GM12878 (cell line): ENCODE measurements at regions not wholly inside any gene's neighbourhood (a gene's known extent, or its start where the extent isn't known, plus 50 kb on each side); places are given as distances from the start of the nearest gene placed in this dataset.

ENCODE experiments used
- ATAC-seq: fragments of 200-7000 bp; cut with Tn5 transposase; 3 replicates; pipeline ENCODE4 v1.9.1; 2020; ENCODE audit warnings: mild to moderate bottlenecking, moderate library complexity
- BruUV-seq: library from RNA; stranded (reverse); fragments of 400-500 nt; replicated peaks from 2 replicates; lab custom pipeline; 2021; lab: Mats Ljungman, UMichigan
- CTCF ChIA-PET: fragments of 300-600 bp; sonication (Branson Sonifier 250); formaldehyde crosslinking; extraction: SDS; loops from one replicate; lab custom pipeline; 2021; ENCODE audit warnings: inconsistent platforms; lab: Yijun Ruan, JAX
- POLR2A ChIA-PET: fragments of 350-600 bp; formaldehyde crosslinking; extraction: SDS; loops from one replicate; lab custom pipeline; 2021; ENCODE audit warnings: inconsistent platforms; lab: Charles Lee
- RAD21 ChIA-PET: fragments of 300-600 bp; sonication (Branson Sonifier 250); formaldehyde crosslinking; loops from one replicate; lab custom pipeline; 2023; ENCODE audit warnings: antibody characterized with exemption; ENCODE audit not compliant: unreplicated experiment; lab: Charles Lee
- SMC1A ChIA-PET: fragments of 300-600 bp; sonication (Branson Sonifier 250); formaldehyde crosslinking; loops from one replicate; lab custom pipeline; 2023; ENCODE audit not compliant: unreplicated experiment, uncharacterized antibody; lab: Charles Lee
- DNase-seq: peaks from one replicate; pipeline ENCODE4 v3.0.0-alpha.2; 2011; ENCODE audit warnings: low read depth, low spot score
- FAIRE-seq: peaks from 3 replicates; lab custom pipeline; 2011; peaks lifted over from hg19 to GRCh38; lab: Jason Lieb, UNC
- H2AFZ ChIP-seq: 2 replicates; pipeline ENCODE4 v1.6.0; 2011; ENCODE audit warnings: low read depth, low read length, control low read depth; ENCODE audit not compliant: control insufficient read depth
- H3K27ac ChIP-seq: 2 replicates; pipeline ENCODE4 v1.5.1; 2011; ENCODE audit warnings: control low read depth; ENCODE audit not compliant: control insufficient read depth, insufficient read depth
- H3K27me3 ChIP-seq, 2 experiments: replicated peaks in 1 of 2; 2 replicates each; pipeline versions ENCODE4 v1.6.0 to v1.6.1; 2011; ENCODE audit warnings: low read length in 1 of 2; ENCODE audit not compliant: control insufficient read depth in 2 of 2, insufficient read depth in 2 of 2
- H3K36me3 ChIP-seq, 2 experiments: 2 replicates each; pipeline ENCODE4 v1.5.1; 2011; ENCODE audit warnings: low read length in 1 of 2; ENCODE audit not compliant: control insufficient read depth in 2 of 2, insufficient read depth in 2 of 2
- H3K4me1 ChIP-seq: 2 replicates; pipeline ENCODE4 v1.6.1; 2011; ENCODE audit warnings: mild to moderate bottlenecking, low read length, moderate library complexity, mixed read lengths; ENCODE audit not compliant: control insufficient read depth, insufficient read depth
- H3K4me2 ChIP-seq: 2 replicates; pipeline ENCODE4 v1.6.0; 2011; ENCODE audit warnings: control low read depth; ENCODE audit not compliant: control insufficient read depth, insufficient read depth
- H3K4me3 ChIP-seq: fragments of 200-600 bp; sonication (generic); 2 replicates; pipeline ENCODE4 v1.5.1; 2016
- H3K79me2 ChIP-seq: 2 replicates; pipeline ENCODE4 v1.6.0; 2011; ENCODE audit warnings: low read length; ENCODE audit not compliant: control insufficient read depth, insufficient read depth
- H3K9ac ChIP-seq: 2 replicates; pipeline ENCODE4 v1.8.0; 2011; ENCODE audit warnings: low read length, control low read depth, mixed read lengths; ENCODE audit not compliant: control insufficient read depth, insufficient read depth
- H3K9me3 ChIP-seq: replicated peaks from 3 replicates; pipeline ENCODE4 v1.5.1; 2011; ENCODE audit warnings: mild to moderate bottlenecking, low read length; ENCODE audit not compliant: control insufficient read depth, insufficient read depth
- H4K20me1 ChIP-seq: 2 replicates; pipeline ENCODE4 v1.6.0; 2011; ENCODE audit not compliant: control insufficient read depth, insufficient read depth
- ETV6 ChIP-seq, 2 experiments: fragments of 450-650 bp in 1 of 2; IDR thresholded peaks in 1 of 2; conservative IDR thresholded peaks in 1 of 2; 2 replicates each; pipeline ENCODE4 v1.6.1; 2014; ENCODE audit warnings: antibody characterized with exemption in 1 of 2, borderline replicate concordance in 1 of 2, low read depth in 1 of 2, mild to moderate bottlenecking in 1 of 2, moderate library complexity in 1 of 2
- HDAC2 ChIP-seq: fragments of 200-600 bp; sonication (generic); IDR thresholded peaks from 2 replicates; pipeline ENCODE4 v1.6.1; 2017
- IRF4 ChIP-seq: IDR thresholded peaks from 2 replicates; pipeline ENCODE4 v1.6.1; 2011; ENCODE audit warnings: low read depth, low read length
- KDM1A ChIP-seq: fragments of 200-600 bp; sonication (generic); IDR thresholded peaks from 2 replicates; pipeline ENCODE4 v1.6.1; 2016; ENCODE audit warnings: borderline replicate concordance
- LARP7 ChIP-seq: fragments of 450-650 bp; IDR thresholded peaks from 2 replicates; pipeline ENCODE4 v1.6.1; 2017; ENCODE audit warnings: mild to moderate bottlenecking
- MEF2A ChIP-seq: IDR thresholded peaks from 2 replicates; pipeline ENCODE4 v1.6.1; 2011; ENCODE audit warnings: low read depth, mild to moderate bottlenecking, low read length, moderate library complexity; ENCODE audit not compliant: insufficient read depth
- PAX5 ChIP-seq: IDR thresholded peaks from 2 replicates; pipeline ENCODE4 v1.6.1; 2011; ENCODE audit warnings: low read depth, low read length, borderline replicate concordance
- POLR2A ChIP-seq: IDR thresholded peaks from 2 replicates; pipeline ENCODE4 v1.6.1; 2011; ENCODE audit warnings: low read depth, mild to moderate bottlenecking, low read length
- RBBP5 ChIP-seq: fragments of 200-600 bp; sonication (generic); conservative IDR thresholded peaks from 2 replicates; pipeline ENCODE4 v1.6.1; 2016
- RUNX3 ChIP-seq: IDR thresholded peaks from 2 replicates; pipeline ENCODE4 v1.6.1; 2012; ENCODE audit warnings: low read length, inconsistent platforms
- SREBF1 ChIP-seq: IDR thresholded peaks from 2 replicates; pipeline ENCODE4 v1.6.1; 2012; ENCODE audit warnings: mild to moderate bottlenecking, low read length
- SUPT20H ChIP-seq: IDR thresholded peaks from 2 replicates; pipeline ENCODE4 v1.6.1; 2011; ENCODE audit warnings: low read depth, mild to moderate bottlenecking, low read length, moderate library complexity, borderline replicate concordance; ENCODE audit not compliant: control insufficient read depth
- ZZZ3 ChIP-seq: IDR thresholded peaks from 2 replicates; pipeline ENCODE4 v1.6.1; 2011; ENCODE audit warnings: low read depth; ENCODE audit not compliant: control insufficient read depth, insufficient read length
- WGBS: methylation state at CpG from one replicate; pipeline ENCODE4 v1.1.6; 2016; ENCODE audit warnings: low lambda C conversion rate; ENCODE audit not compliant: insufficient replicate concordance, insufficient coverage; ENCODE audit errors: missing lambda C conversion rate; 5-methylcytosine and 5-hydroxymethylcytosine counted together
- in situ Hi-C: fragments of 300-500 bp; cut with MboI; formaldehyde crosslinking; loops from 9 replicates; pipeline ENCODE4 v1.14.3; 2018; ENCODE audit warnings: mixed read lengths
- intact Hi-C: fragments of 100-400 bp; cut with micrococcal nuclease; formaldehyde crosslinking; loops from one replicate; pipeline ENCODE4 v1.14.2; 2022; ENCODE audit not compliant: unreplicated experiment
- TF ChIP-seq, protein P1 (sequence below): IDR thresholded peaks from 2 replicates; pipeline ENCODE4 v1.6.1; 2012; ENCODE audit warnings: low read depth, low read length, improper control_type of control experiment
- TF ChIP-seq, protein P2 (sequence below): fragments of 450-650 bp; IDR thresholded peaks from 2 replicates; pipeline ENCODE4 v1.6.1; 2017; ENCODE audit warnings: mild to moderate bottlenecking

DNA sequence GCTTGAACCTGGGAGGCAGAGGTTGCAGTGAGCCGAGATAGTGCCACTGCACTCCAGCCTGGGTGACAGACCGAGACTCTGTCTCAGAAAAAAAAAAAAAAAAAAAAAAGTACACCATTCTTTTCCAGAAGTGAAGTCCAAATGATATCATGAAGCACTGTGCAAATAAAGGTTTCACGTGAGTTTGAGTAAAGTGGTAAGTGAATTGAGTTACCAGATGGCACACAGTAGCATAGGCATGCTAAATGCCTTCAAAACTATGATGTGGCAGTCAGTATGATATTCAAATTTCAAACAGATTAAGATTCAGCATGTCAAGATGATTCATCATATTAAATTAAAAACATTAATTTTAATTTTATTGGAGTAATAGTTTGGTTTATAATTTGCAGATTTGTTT, 195.2 kb downstream of the TAF11L14 start:
- Histone ChIP-seq H3K27me3 (no peaks in the 10 kb centered on the region), H3K36me3 (no peaks in the 10 kb centered on the region), H4K20me1 (no peaks in the 10 kb centered on the region), H3K9ac (no peak overlapping the region), H3K4me2 (no peak overlapping the region), H3K9me3 (no peaks in the 10 kb centered on the region), H2AFZ (no peak overlapping the region), H3K4me1 (no peaks in the 10 kb centered on the region), H3K79me2 (no peaks in the 10 kb centered on the region), H3K4me3 (no peak overlapping the region), H3K27ac (no peak overlapping the region)
- CTCF ChIA-PET = no interaction called here
- no peak for ATAC-seq
- no TSS peak for BruUV-seq
- FAIRE-seq = no peak
- in situ Hi-C loops (no loop called here), intact Hi-C loops (no loop called here)
- RAD21 ChIA-PET = no interaction called here
- TF ChIP-seq KDM1A (no peak), ZZZ3 (no peak), SUPT20H (no peak), MEF2A (no peak), ETV6 (conservative IDR thresholded peaks at IDR 0.05 in 1 of 2, IDR thresholded peaks at IDR 0.05 in 1 of 2; ENCODE audit: borderline replicate concordance in 1 of 2, low read depth in 1 of 2) (no peak), IRF4 (no peak), POLR2A (no peak), SREBF1 (no peak), RUNX3 (no peak), PAX5 (no peak), RBBP5 (no peak), LARP7 (no peak), HDAC2 (no peak)
- TF ChIP-seq, protein P1, sequence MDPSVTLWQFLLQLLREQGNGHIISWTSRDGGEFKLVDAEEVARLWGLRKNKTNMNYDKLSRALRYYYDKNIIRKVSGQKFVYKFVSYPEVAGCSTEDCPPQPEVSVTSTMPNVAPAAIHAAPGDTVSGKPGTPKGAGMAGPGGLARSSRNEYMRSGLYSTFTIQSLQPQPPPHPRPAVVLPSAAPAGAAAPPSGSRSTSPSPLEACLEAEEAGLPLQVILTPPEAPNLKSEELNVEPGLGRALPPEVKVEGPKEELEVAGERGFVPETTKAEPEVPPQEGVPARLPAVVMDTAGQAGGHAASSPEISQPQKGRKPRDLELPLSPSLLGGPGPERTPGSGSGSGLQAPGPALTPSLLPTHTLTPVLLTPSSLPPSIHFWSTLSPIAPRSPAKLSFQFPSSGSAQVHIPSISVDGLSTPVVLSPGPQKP = no peak
- TF ChIP-seq, protein P2, sequence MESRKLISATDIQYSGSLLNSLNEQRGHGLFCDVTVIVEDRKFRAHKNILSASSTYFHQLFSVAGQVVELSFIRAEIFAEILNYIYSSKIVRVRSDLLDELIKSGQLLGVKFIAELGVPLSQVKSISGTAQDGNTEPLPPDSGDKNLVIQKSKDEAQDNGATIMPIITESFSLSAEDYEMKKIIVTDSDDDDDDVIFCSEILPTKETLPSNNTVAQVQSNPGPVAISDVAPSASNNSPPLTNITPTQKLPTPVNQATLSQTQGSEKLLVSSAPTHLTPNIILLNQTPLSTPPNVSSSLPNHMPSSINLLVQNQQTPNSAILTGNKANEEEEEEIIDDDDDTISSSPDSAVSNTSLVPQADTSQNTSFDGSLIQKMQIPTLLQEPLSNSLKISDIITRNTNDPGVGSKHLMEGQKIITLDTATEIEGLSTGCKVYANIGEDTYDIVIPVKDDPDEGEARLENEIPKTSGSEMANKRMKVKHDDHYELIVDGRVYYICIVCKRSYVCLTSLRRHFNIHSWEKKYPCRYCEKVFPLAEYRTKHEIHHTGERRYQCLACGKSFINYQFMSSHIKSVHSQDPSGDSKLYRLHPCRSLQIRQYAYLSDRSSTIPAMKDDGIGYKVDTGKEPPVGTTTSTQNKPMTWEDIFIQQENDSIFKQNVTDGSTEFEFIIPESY = no peak
- SMC1A ChIA-PET = no interaction called here
- 0% methylated on average over 1 of the region's 3 CpGs for WGBS
- no peak for DNase-seq
- POLR2A ChIA-PET = no interaction called here
